Smooth muscle cell (in vitro differentiated cells): ENCODE measurements at regions not wholly inside any gene's neighbourhood (a gene's known extent, or its start where the extent isn't known, plus 50 kb on each side); places are given as distances from the start of the nearest gene placed in this dataset.

Experiments
- DNase-seq: peaks from one replicate; lab custom pipeline; 2025; ENCODE audit not compliant: unreplicated experiment; lab: John Stamatoyannopoulos, UW
- H2AFZ ChIP-seq: fragments of 200-600 bp; sonication (generic); 2 replicates; pipeline ENCODE4 v1.6.0; 2016; ENCODE audit warnings: antibody characterized with exemption, low read depth, mild to moderate bottlenecking
- H3F3A ChIP-seq: fragments of 200-600 bp; sonication (generic); 2 replicates; pipeline ENCODE4 v1.6.0; 2017; ENCODE audit warnings: antibody characterized with exemption, low read depth
- H3K27ac ChIP-seq: fragments of 200-600 bp; sonication (generic); 2 replicates; pipeline ENCODE4 v1.5.1; 2016; ENCODE audit warnings: low read depth, mild to moderate bottlenecking
- H3K27me3 ChIP-seq: fragments of 200-600 bp; sonication (generic); 2 replicates; pipeline ENCODE4 v1.6.1; 2016; ENCODE audit warnings: low read depth, mild to moderate bottlenecking
- H3K36me3 ChIP-seq: fragments of 200-600 bp; sonication (generic); 2 replicates; pipeline ENCODE4 v1.5.1; 2016; ENCODE audit warnings: low read depth
- H3K4me1 ChIP-seq: fragments of 200-600 bp; sonication (generic); 2 replicates; pipeline ENCODE4 v1.5.1; 2016; ENCODE audit warnings: low read depth
- H3K4me2 ChIP-seq: fragments of 200-600 bp; sonication (generic); 2 replicates; pipeline ENCODE4 v1.6.0; 2016; ENCODE audit warnings: mild to moderate bottlenecking
- H3K4me3 ChIP-seq: fragments of 200-600 bp; sonication (generic); 2 replicates; pipeline ENCODE4 v1.5.1; 2016; ENCODE audit warnings: mild to moderate bottlenecking
- H3K79me2 ChIP-seq: fragments of 200-600 bp; sonication (generic); 2 replicates; pipeline ENCODE4 v1.6.0; 2016; ENCODE audit warnings: low read depth, mild to moderate bottlenecking
- H3K9ac ChIP-seq: fragments of 200-600 bp; sonication (generic); 2 replicates; pipeline ENCODE4 v1.6.0; 2016; ENCODE audit warnings: low read depth
- H3K9me3 ChIP-seq: fragments of 200-600 bp; sonication (generic); replicated peaks from 2 replicates; pipeline ENCODE4 v1.5.1; 2016; ENCODE audit warnings: low read depth
- H4K20me1 ChIP-seq: fragments of 200-600 bp; sonication (generic); 2 replicates; pipeline ENCODE4 v1.6.0; 2016; ENCODE audit warnings: low read depth
- WGBS: methylation state at CpG from one replicate; pipeline ENCODE4 v1.1.7; 2016; ENCODE audit warnings: low lambda C conversion rate; 5-methylcytosine and 5-hydroxymethylcytosine counted together
- TF ChIP-seq, protein P1 (sequence below): fragments of 200-600 bp; sonication (generic); IDR thresholded peaks from 2 replicates; pipeline ENCODE4 v1.5.1; 2017; ENCODE audit warnings: borderline replicate concordance, mild to moderate bottlenecking, antibody characterized with exemption; ENCODE audit not compliant: insufficient read depth, poor library complexity, severe bottlenecking

DNA sequence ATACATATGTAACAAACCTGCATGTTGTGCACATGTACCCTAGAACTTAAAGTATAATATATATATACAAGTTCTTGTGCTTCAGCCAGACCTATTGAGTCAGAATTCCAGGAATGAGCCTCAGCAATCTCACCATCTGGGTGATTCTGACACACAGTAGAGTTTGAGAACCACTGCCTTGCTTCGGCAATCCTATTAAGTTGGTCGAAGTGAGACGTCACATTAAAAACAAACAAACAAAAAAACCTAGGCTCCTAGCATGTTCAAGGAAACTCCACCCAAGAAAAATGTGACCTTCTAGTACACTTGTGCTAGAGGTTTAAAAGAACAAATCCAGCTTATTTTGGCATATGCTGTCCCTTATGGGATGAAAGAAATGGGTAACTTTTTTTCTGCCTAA lies 115.8 kb downstream of the SINHCAF start:
- WGBS: 87% methylated on average over 3 of the region's 3 CpGs
- no peak overlapping the region for H3K9ac ChIP-seq

DNA sequence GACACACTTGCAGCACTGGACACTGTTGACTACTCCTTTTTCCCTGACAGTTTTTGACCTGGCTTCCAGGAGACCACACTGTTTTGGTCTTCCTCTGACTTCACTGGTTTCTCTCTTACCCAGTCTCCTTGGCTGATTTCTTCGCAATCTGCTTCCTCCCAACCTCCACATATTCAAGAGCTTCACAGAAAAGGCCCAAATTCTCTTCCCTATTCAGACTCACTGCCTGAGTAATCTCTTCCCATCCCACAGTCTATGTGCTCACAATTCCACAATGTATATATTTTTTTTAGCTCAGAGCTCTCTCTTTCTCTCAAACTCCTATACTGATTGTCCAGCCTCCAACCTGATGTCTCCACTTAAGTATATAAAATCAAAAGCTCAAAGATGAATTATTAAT lies 115.4 kb downstream of the SINHCAF start:
- no peak for DNase-seq
- 82% methylated on average over 1 of the region's 1 CpG for WGBS
- TF ChIP-seq, protein P1, sequence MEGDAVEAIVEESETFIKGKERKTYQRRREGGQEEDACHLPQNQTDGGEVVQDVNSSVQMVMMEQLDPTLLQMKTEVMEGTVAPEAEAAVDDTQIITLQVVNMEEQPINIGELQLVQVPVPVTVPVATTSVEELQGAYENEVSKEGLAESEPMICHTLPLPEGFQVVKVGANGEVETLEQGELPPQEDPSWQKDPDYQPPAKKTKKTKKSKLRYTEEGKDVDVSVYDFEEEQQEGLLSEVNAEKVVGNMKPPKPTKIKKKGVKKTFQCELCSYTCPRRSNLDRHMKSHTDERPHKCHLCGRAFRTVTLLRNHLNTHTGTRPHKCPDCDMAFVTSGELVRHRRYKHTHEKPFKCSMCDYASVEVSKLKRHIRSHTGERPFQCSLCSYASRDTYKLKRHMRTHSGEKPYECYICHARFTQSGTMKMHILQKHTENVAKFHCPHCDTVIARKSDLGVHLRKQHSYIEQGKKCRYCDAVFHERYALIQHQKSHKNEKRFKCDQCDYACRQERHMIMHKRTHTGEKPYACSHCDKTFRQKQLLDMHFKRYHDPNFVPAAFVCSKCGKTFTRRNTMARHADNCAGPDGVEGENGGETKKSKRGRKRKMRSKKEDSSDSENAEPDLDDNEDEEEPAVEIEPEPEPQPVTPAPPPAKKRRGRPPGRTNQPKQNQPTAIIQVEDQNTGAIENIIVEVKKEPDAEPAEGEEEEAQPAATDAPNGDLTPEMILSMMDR: no peak
- Histone ChIP-seq H3K9ac (no peak overlapping the region), H4K20me1 (no peaks in the 10 kb centered on the region), H3K4me3 (no peak overlapping the region), H3K4me2 (no peak overlapping the region), H3K27me3 (no peaks in the 10 kb centered on the region), H3K27ac (peak overlapping the region; percentile 9), H3K36me3 (no peaks in the 10 kb centered on the region), H3K79me2 (no peaks in the 10 kb centered on the region), H3F3A (no peaks in the 10 kb centered on the region), H2AFZ (no peak overlapping the region), H3K9me3 (no peaks in the 10 kb centered on the region), H3K4me1 (peaks cover 7% of the 10 kb centered on the region)

More for the DNA sequence above, 115.8 kb downstream of the SINHCAF start:
- no peaks in the 10 kb centered on the region for H3F3A ChIP-seq
- no peaks in the 10 kb centered on the region for H4K20me1 ChIP-seq
- DNase-seq: no peak
- H3K4me1 ChIP-seq: peaks cover 12% of the 10 kb centered on the region
- no peaks in the 10 kb centered on the region for H3K27me3 ChIP-seq
- no peak overlapping the region for H3K4me2 ChIP-seq
- no peaks in the 10 kb centered on the region for H3K36me3 ChIP-seq
- no peak overlapping the region for H2AFZ ChIP-seq
- TF ChIP-seq, protein P1: no peak
- H3K4me3 ChIP-seq: no peak overlapping the region
- peak overlapping the region; percentile 9 for H3K27ac ChIP-seq
- H3K79me2 ChIP-seq: no peaks in the 10 kb centered on the region
- no peaks in the 10 kb centered on the region for H3K9me3 ChIP-seq

GRCh38 chr12:31214626-31215517 lies 111.1 kb downstream of the SINHCAF start:
- Histone ChIP-seq H3K27ac (peak overlapping the region; percentile 24), H3K79me2 (no peaks in the 10 kb centered on the region), H3F3A (no peaks in the 10 kb centered on the region), H3K9me3 (no peaks in the 10 kb centered on the region), H3K27me3 (no peaks in the 10 kb centered on the region), H2AFZ (no peak overlapping the region), H3K4me2 (peak overlapping the region; percentile 36), H3K4me1 (no peaks in the 10 kb centered on the region), H3K36me3 (no peaks in the 10 kb centered on the region), H3K9ac (no peak overlapping the region), H3K4me3 (no peak overlapping the region), H4K20me1 (no peaks in the 10 kb centered on the region)
- no peak for DNase-seq
- 73% methylated on average over 7 of the region's 7 CpGs for WGBS
- TF ChIP-seq, protein P1: no peak
